Pancreas (tissue), 10 donors: ENCODE measurements at regions not wholly inside any gene's neighbourhood (a gene's known extent, or its start where the extent isn't known, plus 50 kb on each side); places are given as distances from the start of the nearest gene placed in this dataset.

Experiments used
- ATAC-seq, 4 donors: fragments of 200-7000 bp; cut with Tn5 transposase; one replicate each; pipeline versions ENCODE4 v1.8.0 to v1.9.1; 2020; ENCODE audit warnings: mild to moderate bottlenecking in 4 of 4, moderate library complexity in 4 of 4
- DNase-seq, 6 donors: peaks; one replicate each; pipeline ENCODE4 v3.0.0-alpha.2; 2020
- FAIRE-seq: peaks from 2 replicates; lab custom pipeline; 2012; peaks lifted over from hg19 to GRCh38; lab: Jason Lieb, UNC
- H3K27ac ChIP-seq, 4 donors: fragments of 200-600 bp; sonication (generic); 1 replicate in 3 of 4; 2 replicates in 1 of 4; pipeline versions ENCODE4 v1.5.0 to v1.8.0; 2020
- H3K27me3 ChIP-seq, 4 donors: fragments of 200-600 bp; one replicate each; pipeline ENCODE4 v1.8.0; 2021
- H3K36me3 ChIP-seq, 3 donors: fragments of 200-600 bp; sonication (generic) in 1 of 3; one replicate each; pipeline versions ENCODE4 v1.5.0 to v1.8.0; 2020 to 2021
- H3K4me1 ChIP-seq, 3 donors: fragments of 200-600 bp; one replicate each; pipeline ENCODE4 v1.8.0; 2021
- H3K4me3 ChIP-seq, 4 donors: fragments of 200-600 bp; sonication (generic) in 2 of 4; one replicate each; pipeline versions ENCODE4 v1.5.0 to v1.8.0; 2020 to 2021
- H3K9me3 ChIP-seq, 4 donors: fragments of 200-600 bp; one replicate each; pipeline ENCODE4 v1.8.0; 2021
- CTCF ChIP-seq, 4 donors: fragments of 200-600 bp; sonication (generic) in 3 of 4; IDR thresholded peaks; one replicate each; pipeline versions ENCODE4 v1.5.0 to v1.8.0; 2021; ENCODE audit warnings: antibody characterized with exemption in 4 of 4
- WGBS, 2 donors: extraction: QIAGEN DNeasy Blood & Tissue Kit; methylation state at CpG; one replicate each; pipeline ENCODE4 v1.1.7; 2013; 5-methylcytosine and 5-hydroxymethylcytosine counted together
- intact Hi-C, 3 donors: fragments of 100-400 bp; cut with DNase I; formaldehyde crosslinking; loops; one replicate each; pipeline versions ENCODE4 v1.11.1 to v1.14.2; 2022
- donor health status: healthy with polysubstance abuse.
- donor health status: DM: no; HTN: no; CAD: no; lungs with moderate emphysema.
- donor health status: DM: no; HTN: no; CAD: no.
- donor health status: control.
- donor health status: control.
- donor health status: Bipolar disorder and iron deficiency.
- donor health status: DM: yes; HTN: yes; CAD: no.
- donor health status: DM: no; HTN: no; CAD: no.
- donor health status: DM: no; HTN: no; CAD: no.
- donor health status: DM: yes; HTN: yes; CAD: no.

GRCh38 chr2:45072862-45073237, 63.6 kb upstream of the SIX2 start:
- WGBS, 2 donors: 84 to 85% methylated on average over 8 of the region's 8 CpGs
- Histone ChIP-seq H3K36me3 (no peaks in the 10 kb centered on the region), H3K27me3 (no peaks in the 10 kb centered on the region), H3K4me3 (no peak overlapping the region), H3K9me3 (no peaks in the 10 kb centered on the region), H3K4me1 (no peaks in the 10 kb centered on the region), H3K27ac (no peak overlapping the region)
- intact Hi-C loops: no loop called here
- FAIRE-seq: no peak
- no peak for DNase-seq
- ATAC-seq: no peak
- no peak for TF ChIP-seq CTCF (IDR thresholded peaks at IDR 0.05)

GRCh38 chr2:45072064-45072861, 63.0 kb upstream of the SIX2 start:
- FAIRE-seq (no peak), DNase-seq (no peak), ATAC-seq (no peak)
- H3K4me3 ChIP-seq: no peak overlapping the region
- H3K36me3 ChIP-seq: no peaks in the 10 kb centered on the region
- no peak for TF ChIP-seq CTCF (IDR thresholded peaks at IDR 0.05)
- H3K27ac ChIP-seq: no peak overlapping the region
- WGBS, 2 donors: 77 to 87% methylated on average over 9 of the region's 9 CpGs
- no peaks in the 10 kb centered on the region for H3K4me1 ChIP-seq
- intact Hi-C loops: no loop called here
- H3K27me3 ChIP-seq: no peaks in the 10 kb centered on the region
- H3K9me3 ChIP-seq: no peaks in the 10 kb centered on the region

GRCh38 chr2:45070113-45070652, 60.9 kb upstream of the SIX2 start:
- no peak for ATAC-seq
- FAIRE-seq: no peak
- no peak for DNase-seq
- H3K4me3 ChIP-seq: no peak overlapping the region
- H3K27me3 ChIP-seq: no peaks in the 10 kb centered on the region
- 44 to 47% methylated on average over 9 of the region's 9 CpGs for WGBS, 2 donors
- no peak for TF ChIP-seq CTCF (IDR thresholded peaks at IDR 0.05)
- H3K27ac ChIP-seq: no peak overlapping the region
- no peaks in the 10 kb centered on the region for H3K4me1 ChIP-seq
- H3K9me3 ChIP-seq: no peaks in the 10 kb centered on the region
- no peaks in the 10 kb centered on the region for H3K36me3 ChIP-seq
- intact Hi-C loops: no loop called here

- Histone ChIP-seq H3K9me3 (no peaks in the 10 kb centered on the region), H3K36me3 (no peaks in the 10 kb centered on the region), H3K4me3 (no peak overlapping the region), H3K4me1 (no peaks in the 10 kb centered on the region), H3K27me3 (no peaks in the 10 kb centered on the region), H3K27ac (no peak overlapping the region)
- no peak for DNase-seq
- no peak for FAIRE-seq
- no peak for TF ChIP-seq CTCF (IDR thresholded peaks at IDR 0.05)
- ATAC-seq: no peak
- 89 to 95% methylated on average over 5 of the region's 5 CpGs for WGBS, 2 donors
- intact Hi-C loops: no loop called here
Observed at GRCh38 chr2:45069684-45070083, 60.4 kb upstream of the SIX2 start.

- no peaks in the 10 kb centered on the region for H3K9me3 ChIP-seq
- ATAC-seq: no peak
- WGBS, 2 donors: 87 to 95% methylated on average over 9 of the region's 9 CpGs
- no peak overlapping the region for H3K27ac ChIP-seq
- DNase-seq: no peak
- no peaks in the 10 kb centered on the region for H3K36me3 ChIP-seq
- no peaks in the 10 kb centered on the region for H3K4me1 ChIP-seq
- no peaks in the 10 kb centered on the region for H3K27me3 ChIP-seq
- TF ChIP-seq CTCF (IDR thresholded peaks at IDR 0.05): no peak
- H3K4me3 ChIP-seq: no peak overlapping the region
- intact Hi-C loops: no loop called here
- no peak for FAIRE-seq
Observed at GRCh38 chr2:45068571-45069140, 59.4 kb upstream of the SIX2 start.
